HS-5 (cell line): ENCODE measurements at regions not wholly inside any gene's neighbourhood (a gene's known extent, or its start where the extent isn't known, plus 50 kb on each side); places are given as distances from the start of the nearest gene placed in this dataset.

Experiments used
- DNase-seq: peaks from one replicate; pipeline ENCODE4 v3.0.0-alpha.2; 2012; ENCODE audit warnings: low read depth

GRCh38 chr1:94325377-94326302 lies 88.3 kb upstream of the ARHGAP29 start:
- peak; percentile 99 for DNase-seq

DNA sequence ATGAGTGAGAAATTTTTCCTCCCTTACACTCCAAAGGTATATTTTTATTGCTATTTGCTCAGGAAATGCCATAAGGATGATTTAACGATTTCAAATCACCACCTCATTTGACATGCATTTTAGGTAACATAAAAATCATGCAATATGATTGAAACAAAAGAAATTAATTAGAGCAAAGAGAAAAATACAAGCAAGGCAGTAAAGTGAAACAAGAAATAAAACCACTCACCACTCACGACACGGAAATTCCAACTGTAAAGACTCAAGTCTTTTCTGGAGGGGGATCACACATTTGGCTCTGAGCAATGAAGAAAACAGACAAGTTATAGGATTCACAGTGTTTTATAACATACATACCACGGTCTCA lies 86.8 kb upstream of the ARHGAP29 start:
- no peak for DNase-seq

DNA sequence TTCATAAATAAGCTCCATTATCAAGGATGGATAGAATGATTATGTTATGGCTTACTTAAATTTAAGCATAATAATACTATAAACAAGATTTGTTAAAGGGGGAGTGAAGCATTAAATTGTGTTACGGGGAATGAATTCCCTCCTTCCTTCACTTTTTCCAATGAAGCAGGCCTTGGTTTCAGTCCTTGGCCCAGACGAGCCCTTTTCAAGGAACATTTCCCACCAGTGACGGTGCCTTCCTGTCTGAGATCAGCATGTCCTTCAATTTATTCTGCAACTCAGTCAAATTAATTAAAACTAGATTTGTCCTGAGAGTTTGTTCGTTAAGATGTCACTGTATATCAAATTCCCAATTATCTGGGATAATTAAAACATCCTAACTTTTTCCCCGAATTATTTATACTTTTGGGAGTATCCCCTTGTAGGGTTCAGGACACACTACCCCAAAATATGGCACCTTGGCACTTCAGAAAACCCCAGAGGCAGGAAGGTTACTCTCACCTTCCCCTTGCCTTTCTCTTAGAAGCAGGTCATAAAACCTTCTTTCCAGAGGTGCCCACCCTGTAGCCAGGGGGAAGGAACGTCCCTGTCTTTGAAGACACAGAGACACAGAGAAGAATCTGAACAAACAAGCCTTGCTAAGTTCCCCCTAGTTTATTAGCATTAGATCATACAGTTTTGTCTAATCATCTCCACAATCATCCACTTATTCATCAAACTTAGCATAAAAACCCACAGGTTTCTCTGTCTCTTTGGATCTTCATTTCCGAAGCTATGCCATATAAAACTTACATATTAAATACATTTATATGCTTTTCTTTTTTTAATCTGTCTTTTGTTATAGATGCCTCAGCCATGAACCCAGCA lies 86.2 kb upstream of the ARHGAP29 start:
- DNase-seq = no peak

DNA sequence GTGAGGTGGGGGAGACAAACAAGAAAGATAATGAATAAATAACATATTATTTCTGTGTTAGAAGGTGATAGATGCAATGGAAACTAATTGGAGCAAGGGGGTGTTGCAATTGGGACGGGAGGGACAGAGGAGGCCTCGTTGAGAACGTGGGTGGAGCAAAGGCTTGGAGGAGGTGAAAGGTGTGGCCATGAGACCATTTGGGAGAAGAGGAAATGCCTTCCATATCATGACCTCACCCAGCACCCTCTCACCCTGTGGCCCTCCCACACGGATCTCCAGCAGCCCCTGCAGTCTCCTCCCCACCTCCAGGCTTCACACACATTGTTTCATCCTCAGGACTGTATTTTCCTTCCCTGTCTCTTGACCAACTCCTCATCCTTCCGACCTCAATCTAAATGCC lies 85.3 kb upstream of the ARHGAP29 start:
- DNase-seq = no peak

- DNase-seq = no peak
These were observed 84.3 kb upstream of the ARHGAP29 start for GRCh38 chr1:94321662-94322061.

- no peak for DNase-seq
These were observed 82.1 kb upstream of the ARHGAP29 start for GRCh38 chr1:94319319-94320102.

GRCh38 chr1:94318505-94319030 lies 81.2 kb upstream of the ARHGAP29 start:
- no peak for DNase-seq

- no peak for DNase-seq
These were observed 80.4 kb upstream of the ARHGAP29 start for GRCh38 chr1:94317790-94318188.

GRCh38 chr1:94316836-94317789 lies 79.7 kb upstream of the ARHGAP29 start:
- no peak for DNase-seq

GRCh38 chr1:94316183-94316582 lies 78.8 kb upstream of the ARHGAP29 start:
- no peak for DNase-seq

DNA sequence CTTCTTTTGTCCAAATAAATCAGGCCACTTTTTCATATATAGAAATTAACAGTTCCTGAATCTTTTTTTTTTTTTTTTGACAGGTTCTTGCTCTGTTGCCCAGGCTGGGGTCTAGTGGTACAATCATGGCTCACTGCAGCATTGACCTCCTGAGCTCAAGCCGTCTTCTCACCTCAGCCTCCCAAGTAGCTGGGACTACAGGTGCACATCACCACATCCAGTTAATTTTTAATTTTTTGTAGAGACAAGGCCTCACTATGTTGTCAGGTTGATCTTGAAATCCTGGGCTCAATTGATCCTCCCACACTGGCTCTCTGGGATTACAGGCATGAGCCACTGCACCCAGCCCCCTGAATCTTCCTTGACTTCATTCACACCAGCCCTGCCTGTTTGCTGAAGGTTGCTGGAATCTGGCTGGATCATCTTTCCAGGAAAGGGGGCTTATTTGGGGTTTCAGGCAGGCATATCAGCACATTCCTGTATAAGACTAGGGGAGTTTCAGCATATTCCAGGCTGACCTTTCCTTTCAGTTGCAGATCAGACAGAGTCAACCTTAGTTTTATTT lies 78.2 kb upstream of the ARHGAP29 start:
- DNase-seq = no peak

DNA sequence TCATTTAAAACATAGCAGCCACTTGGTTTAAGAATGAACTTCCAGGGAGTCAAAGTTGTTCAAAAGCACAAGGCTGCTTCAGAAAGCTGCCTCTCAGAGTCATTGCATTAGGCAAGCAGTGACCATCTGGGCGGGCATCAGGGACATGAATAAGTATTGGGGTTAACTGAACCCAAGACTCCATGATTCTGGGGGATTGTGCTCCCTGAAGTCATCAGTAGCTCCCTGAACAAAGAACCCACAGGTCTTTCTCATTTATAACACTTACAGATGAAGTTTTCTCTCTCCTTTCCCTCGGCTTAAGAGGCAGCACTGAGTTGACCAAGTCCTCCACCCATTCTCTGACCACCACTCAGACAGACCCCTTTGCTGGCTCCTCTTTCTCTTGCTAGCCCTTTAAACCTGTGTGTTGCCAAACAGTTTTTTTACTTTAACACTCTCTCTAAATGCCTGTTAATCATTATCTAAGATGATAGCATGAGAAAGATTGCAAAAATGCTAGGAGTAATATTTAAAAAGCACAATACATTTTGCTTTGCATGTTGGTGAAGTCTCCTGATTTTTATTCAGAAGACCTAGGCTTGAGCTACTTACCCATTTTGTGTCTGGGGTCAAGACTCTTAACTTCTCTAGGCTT lies 77.0 kb upstream of the ARHGAP29 start:
- no peak for DNase-seq

DNA sequence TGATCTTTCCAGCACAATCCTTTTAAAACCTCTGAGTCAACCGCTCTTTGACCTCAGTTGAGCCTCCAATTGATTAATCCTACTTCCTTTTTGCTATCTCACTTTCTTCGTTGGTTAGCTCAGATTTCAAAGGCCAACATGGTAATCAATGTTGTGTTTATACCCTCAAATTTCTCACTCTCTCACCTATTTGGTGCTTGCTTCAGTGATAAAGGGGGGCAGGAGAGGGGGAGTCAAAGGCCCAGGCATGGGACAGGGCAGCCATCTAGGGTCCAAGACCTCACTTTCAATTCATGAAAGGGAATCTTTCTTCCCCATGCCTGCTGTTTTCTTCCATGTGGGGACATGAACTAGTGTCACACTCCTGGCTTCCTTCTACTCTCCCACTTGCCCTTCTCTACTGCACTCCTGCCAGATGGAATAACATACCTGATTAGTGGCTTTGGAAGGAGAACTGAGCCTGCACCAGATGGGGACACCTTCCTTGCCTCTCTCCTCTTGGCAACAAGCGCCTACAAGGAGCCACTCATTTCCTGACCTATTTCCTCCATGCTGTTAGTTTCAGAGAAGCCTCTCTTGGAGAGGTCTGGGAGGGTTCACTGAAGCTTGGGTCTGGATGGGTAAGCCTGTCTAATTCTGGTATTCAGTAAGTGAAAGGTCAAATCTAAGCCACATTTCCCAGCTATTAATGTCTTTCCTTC lies 73.3 kb upstream of the ARHGAP29 start:
- DNase-seq = no peak

DNA sequence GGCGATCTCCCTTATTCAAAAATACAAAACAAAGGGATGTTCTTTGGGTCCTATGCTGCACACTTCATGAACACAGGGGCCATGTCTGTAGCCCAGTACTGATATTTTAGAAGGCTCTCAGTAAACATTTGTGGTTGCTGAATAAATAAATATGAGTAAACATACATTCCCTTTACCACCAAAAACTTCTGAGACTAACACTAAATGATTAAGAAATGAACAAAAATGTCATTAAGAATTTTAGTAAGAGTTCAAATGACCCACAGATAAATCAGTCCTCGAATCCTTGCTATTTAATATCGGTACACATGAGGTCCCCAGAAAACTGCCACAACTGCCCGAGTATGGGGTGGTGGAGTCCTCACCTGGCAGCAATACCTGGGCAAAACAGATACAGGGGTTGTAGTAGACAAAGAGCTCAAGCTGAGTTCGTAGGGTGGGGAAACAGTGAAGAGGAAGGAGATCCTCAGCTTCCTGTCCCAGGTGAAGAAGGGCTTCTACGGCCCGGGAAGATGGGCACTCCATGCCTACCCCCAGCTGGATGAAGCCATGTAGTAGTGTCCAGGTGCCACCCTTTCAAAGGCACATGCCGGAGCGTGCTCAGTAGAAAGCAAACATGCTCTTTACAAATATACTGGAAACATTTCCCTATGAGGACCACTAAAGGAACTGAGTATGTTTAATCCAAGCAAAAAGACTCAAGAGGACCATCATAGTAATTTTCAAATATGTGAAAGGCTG lies 72.6 kb upstream of the ARHGAP29 start:
- no peak for DNase-seq

DNA sequence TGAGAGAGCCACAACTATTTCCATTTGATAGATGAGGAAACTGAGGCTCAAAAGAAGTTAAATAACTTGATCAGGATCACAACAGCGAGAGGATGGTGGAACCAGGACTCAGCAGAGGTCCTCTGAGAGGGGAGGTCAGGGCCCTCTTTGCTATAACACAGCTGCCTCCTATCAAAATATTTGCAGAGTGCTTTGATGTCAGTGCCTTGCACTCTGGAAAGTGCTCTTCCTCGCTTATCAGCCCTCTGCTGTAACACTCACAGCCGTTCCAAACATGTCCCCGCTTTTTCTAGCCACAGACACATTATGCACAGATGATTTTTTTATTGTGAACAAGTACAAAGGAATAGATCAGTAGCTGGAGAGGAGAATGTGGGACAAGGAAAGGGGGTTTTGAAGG lies 71.8 kb upstream of the ARHGAP29 start:
- no peak for DNase-seq

DNA sequence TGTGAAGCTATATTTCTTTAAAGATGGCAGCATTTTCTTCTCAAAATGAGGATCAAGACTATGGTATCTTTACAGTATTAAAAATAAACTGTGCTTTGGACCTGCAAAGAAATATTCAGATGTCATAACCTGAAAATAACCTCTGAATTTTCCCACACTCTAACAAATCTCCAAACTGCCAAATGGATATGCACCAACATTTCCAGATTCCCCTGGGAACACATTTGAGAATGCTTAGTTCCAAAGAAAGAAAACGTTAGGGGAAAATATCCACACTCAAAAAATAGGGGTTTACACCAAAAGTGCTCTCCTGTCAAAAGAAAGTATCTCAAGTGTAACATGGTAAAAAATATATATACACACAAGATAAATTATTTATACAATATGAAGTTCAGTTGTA lies 69.1 kb upstream of the ARHGAP29 start:
- DNase-seq = no peak

DNA sequence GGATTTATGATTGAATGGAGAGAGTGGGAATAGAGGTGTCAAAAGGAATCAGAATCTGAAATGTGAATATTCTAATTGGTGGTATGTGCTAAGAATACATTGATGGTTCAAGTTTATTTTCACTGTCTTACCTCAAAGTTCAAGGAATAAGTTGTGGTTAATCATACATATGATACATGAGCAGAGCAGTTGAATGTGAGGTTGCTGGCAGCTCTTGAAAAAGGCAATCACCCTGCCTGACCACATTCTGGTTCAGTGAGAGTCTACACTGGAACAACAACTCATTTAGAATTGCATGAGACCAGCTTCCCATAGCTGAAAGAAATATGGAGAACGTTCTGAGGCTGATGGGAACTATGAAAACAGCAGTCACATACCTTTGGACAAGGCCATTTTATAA lies 68.3 kb upstream of the ARHGAP29 start:
- no peak for DNase-seq

DNA sequence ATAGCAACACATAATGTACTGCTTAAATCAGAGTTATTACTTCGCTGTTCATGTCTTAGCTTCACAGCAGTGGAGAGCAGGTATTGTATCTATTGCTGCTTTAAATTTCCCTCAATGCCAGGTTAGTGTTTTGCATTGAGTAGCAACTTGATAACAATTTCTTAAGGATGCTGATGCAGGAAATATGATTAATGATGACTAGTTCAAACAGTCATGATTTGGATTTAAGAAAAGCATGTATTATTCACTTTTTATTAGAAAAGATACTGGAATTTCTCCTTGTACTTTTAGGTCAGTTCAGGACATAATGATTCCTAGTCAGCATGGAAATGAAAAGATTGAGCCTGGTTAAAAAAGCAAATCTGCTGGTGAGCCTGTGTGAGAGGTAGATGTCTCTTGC lies 67.2 kb upstream of the ARHGAP29 start:
- no peak for DNase-seq

GRCh38 chr1:94303005-94303404 lies 65.6 kb upstream of the ARHGAP29 start:
- DNase-seq = no peak
